Central memory CD8-positive, alpha-beta T cell (primary cell): ENCODE measurements at regions not wholly inside any gene's neighbourhood (a gene's known extent, or its start where the extent isn't known, plus 50 kb on each side); places are given as distances from the start of the nearest gene placed in this dataset.

ENCODE experiments used
- ATAC-seq: fragments of 150-1000 bp; cut with Tn5 transposase; replicated peaks from 2 replicates; pipeline ENCODE4 v1.10.0; 2022; ENCODE audit warnings: mild to moderate bottlenecking, moderate FRiP score, moderate number of reproducible peaks; ENCODE audit not compliant: poor library complexity, severe bottlenecking; ENCODE audit errors: extremely low read depth
- DNase-seq, 2 donors: peaks; one replicate each; pipeline ENCODE4 v3.0.0; 2021; ENCODE audit warnings: low spot score in 2 of 2
- H3K27ac Mint-ChIP-seq: one replicate; pipeline ENCODE4 v1.8.0; 2022; ENCODE audit warnings: low read depth, mild to moderate bottlenecking, moderate library complexity, mixed read lengths
- H3K27me3 Mint-ChIP-seq: one replicate; pipeline ENCODE4 v1.8.0; 2022; ENCODE audit warnings: mixed read lengths
- H3K36me3 Mint-ChIP-seq: one replicate; pipeline ENCODE4 v1.8.0; 2022; ENCODE audit warnings: mild to moderate bottlenecking, moderate library complexity, mixed read lengths; ENCODE audit not compliant: insufficient read depth
- H3K4me1 Mint-ChIP-seq: one replicate; pipeline ENCODE4 v1.8.0; 2022; ENCODE audit warnings: mixed read lengths
- H3K4me3 Mint-ChIP-seq: one replicate; pipeline ENCODE4 v1.8.0; 2022; ENCODE audit warnings: mild to moderate bottlenecking, moderate library complexity, mixed read lengths
- H3K9me3 Mint-ChIP-seq: one replicate; pipeline ENCODE4 v1.8.0; 2022; ENCODE audit warnings: mixed read lengths

DNA sequence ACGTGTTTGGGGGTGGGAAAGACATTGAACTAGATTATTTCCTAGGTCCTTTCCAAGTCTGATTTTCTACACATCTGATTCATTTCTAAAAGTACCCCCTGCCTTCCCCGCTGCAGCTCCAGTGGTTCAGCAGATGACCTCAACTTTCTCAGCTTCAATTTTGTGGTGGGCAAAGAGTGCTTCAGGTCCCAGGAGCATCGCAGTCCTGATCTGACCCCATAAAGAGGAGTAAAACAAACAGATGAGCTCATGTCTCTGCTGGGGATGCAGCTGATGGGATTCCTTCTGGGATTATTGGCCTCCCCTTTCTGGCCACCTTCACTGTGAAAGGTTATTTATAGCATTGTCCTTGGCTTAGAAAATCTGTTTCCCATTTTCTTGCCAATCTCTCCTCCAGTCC is 337.0 kb upstream of the PLXNA2 start:
- H3K27me3 Mint-ChIP-seq, result no peaks in the 10 kb centered on the region
- no peaks in the 10 kb centered on the region for H3K4me1 Mint-ChIP-seq
- H3K36me3 Mint-ChIP-seq, result no peaks in the 10 kb centered on the region
- no peak for ATAC-seq
- H3K9me3 Mint-ChIP-seq, result no peaks in the 10 kb centered on the region
- no peak overlapping the region for H3K4me3 Mint-ChIP-seq
- no peak for DNase-seq
- no peak overlapping the region for H3K27ac Mint-ChIP-seq

DNA sequence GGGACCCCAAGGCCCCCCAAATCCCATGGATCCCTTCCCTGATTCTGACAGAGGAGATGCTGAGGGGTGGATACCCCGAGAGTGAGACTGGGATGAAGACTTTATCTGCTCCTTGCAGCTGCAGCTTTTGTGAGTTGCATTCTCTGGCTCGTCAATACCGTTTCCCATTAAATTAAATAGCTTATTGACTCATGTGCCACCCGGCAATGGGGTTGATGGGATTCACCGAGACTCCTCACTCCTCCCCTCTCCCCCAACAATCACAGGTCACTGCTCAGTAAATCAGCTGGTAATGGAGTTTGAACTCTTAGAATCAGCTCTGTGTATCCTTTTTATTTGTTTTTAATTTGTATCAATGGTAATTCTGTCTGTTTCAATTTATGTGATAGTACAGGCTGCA is 337.5 kb upstream of the PLXNA2 start:
- ATAC-seq (no peak), DNase-seq (no peak)
- no peaks in the 10 kb centered on the region for H3K9me3 Mint-ChIP-seq
- H3K4me3 Mint-ChIP-seq, result no peak overlapping the region
- H3K4me1 Mint-ChIP-seq, result no peaks in the 10 kb centered on the region
- no peaks in the 10 kb centered on the region for H3K27me3 Mint-ChIP-seq
- no peaks in the 10 kb centered on the region for H3K36me3 Mint-ChIP-seq
- H3K27ac Mint-ChIP-seq, result no peak overlapping the region

DNA sequence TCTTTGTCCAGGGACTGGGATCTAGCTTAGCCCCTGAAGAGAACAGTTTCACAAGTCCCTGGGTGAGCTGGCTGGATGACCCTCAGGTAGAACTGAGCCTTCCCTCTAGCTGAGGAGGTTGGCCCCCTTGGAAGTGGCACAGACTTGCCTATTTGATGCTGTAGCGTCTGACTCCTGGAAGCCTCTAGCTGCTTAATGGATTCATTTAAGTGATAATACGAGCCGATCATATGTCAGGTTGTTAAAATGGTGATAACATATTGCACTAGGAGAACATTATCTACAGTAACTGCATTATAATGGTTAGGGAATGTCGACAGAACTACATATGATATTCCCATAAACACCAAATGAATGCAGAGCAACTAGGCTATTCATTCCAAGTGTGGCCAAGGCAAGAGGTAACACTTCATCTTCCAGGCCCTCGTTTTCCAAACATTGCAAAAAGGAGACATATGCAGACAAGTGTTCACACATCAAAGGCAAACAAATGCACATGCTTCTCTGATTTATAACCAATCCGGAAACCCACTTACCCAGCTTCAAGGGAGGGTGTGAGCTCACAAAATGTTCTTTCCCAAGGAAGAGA is 340.1 kb upstream of the PLXNA2 start:
- Mint-ChIP-seq H3K27ac (no peak overlapping the region), H3K4me3 (no peak overlapping the region), H3K27me3 (no peaks in the 10 kb centered on the region), H3K36me3 (no peaks in the 10 kb centered on the region), H3K4me1 (no peaks in the 10 kb centered on the region), H3K9me3 (no peaks in the 10 kb centered on the region)
- ATAC-seq, result no peak
- no peak for DNase-seq

DNA sequence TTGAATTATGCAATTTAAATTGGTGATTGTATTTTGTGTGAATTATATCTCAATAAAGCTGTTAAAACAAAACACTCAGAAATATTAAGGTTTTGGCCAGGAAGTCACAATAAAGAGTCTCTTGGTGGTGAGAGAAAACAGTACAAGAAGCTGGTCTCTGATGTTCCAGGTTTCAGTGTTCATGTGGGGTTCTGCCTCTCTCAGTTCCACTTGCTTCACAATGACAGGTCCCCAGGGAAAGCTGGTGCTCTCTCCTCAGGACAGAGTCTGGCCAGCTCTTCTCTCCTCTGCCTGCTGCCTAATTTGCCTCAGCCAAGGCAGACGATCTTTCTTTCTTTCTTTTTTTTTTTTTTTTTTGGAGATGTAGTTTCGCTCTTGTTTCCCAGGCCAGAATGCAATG is 342.9 kb upstream of the PLXNA2 start:
- no peak overlapping the region for H3K27ac Mint-ChIP-seq
- no peaks in the 10 kb centered on the region for H3K36me3 Mint-ChIP-seq
- no peaks in the 10 kb centered on the region for H3K9me3 Mint-ChIP-seq
- no peak for ATAC-seq
- DNase-seq, result no peak
- peaks cover 9% of the 10 kb centered on the region for H3K27me3 Mint-ChIP-seq
- no peaks in the 10 kb centered on the region for H3K4me1 Mint-ChIP-seq
- H3K4me3 Mint-ChIP-seq, result no peak overlapping the region

GRCh38 chr1:208593306-208594006 is 349.3 kb upstream of the PLXNA2 start:
- Mint-ChIP-seq H3K4me3 (no peak overlapping the region), H3K27me3 (peaks cover 9% of the 10 kb centered on the region), H3K36me3 (no peaks in the 10 kb centered on the region), H3K27ac (no peak overlapping the region), H3K9me3 (no peaks in the 10 kb centered on the region), H3K4me1 (no peaks in the 10 kb centered on the region)
- DNase-seq (no peak), ATAC-seq (no peak)

GRCh38 chr1:208595236-208595635 is 351.1 kb upstream of the PLXNA2 start:
- H3K27me3 Mint-ChIP-seq, result peaks cover 9% of the 10 kb centered on the region
- H3K36me3 Mint-ChIP-seq, result no peaks in the 10 kb centered on the region
- H3K9me3 Mint-ChIP-seq, result no peaks in the 10 kb centered on the region
- no peak overlapping the region for H3K4me3 Mint-ChIP-seq
- H3K27ac Mint-ChIP-seq, result no peak overlapping the region
- ATAC-seq, result no peak
- H3K4me1 Mint-ChIP-seq, result no peaks in the 10 kb centered on the region
- no peak for DNase-seq

- Mint-ChIP-seq H3K27me3 (peaks cover 9% of the 10 kb centered on the region), H3K27ac (no peak overlapping the region), H3K4me3 (no peak overlapping the region), H3K36me3 (no peaks in the 10 kb centered on the region), H3K4me1 (no peaks in the 10 kb centered on the region), H3K9me3 (no peaks in the 10 kb centered on the region)
- DNase-seq (no peak), ATAC-seq (no peak)
Measured at GRCh38 chr1:208595745-208596144, 351.6 kb upstream of the PLXNA2 start.

DNA sequence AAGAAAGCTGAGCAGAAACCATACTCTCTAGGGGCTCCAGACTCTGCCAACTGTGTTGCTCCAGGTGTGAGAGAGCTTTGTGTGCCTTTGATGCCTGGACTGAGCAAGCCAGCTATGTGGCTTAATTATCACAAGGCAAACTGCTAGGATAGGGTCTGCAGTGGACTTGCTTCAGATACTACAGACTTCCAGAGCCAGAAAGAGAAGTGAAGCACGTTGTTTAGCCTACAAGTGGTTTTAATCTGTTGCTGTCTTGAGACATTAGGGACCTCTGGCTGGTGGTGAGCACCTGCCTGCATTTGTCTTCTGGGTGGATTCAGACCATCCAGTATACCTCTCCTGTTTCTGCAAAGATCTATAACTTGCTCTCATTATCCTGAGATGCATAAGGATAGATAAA is 353.4 kb upstream of the PLXNA2 start:
- no peaks in the 10 kb centered on the region for H3K27me3 Mint-ChIP-seq
- H3K27ac Mint-ChIP-seq, result no peak overlapping the region
- no peaks in the 10 kb centered on the region for H3K9me3 Mint-ChIP-seq
- no peaks in the 10 kb centered on the region for H3K36me3 Mint-ChIP-seq
- no peaks in the 10 kb centered on the region for H3K4me1 Mint-ChIP-seq
- DNase-seq, result no peak
- ATAC-seq, result no peak
- H3K4me3 Mint-ChIP-seq, result no peak overlapping the region

DNA sequence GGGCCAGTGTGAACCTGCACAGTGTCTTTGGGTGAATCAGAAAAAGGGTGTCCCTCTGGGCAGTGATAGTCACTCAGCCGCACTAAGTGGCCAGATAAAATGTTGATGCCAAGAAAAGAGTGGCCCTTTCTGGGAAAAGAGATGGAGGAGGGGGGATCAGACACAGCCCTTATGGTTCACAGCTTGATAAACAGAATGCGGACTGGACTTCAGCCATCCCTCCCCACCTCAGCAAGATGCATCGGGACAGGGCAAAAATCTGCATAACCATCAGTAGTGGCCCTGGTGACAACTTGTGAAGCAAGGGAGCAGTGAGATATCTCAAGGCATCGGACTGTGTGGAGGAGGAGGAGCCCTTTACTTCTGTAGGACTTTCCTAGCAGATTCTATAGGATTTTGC is 353.8 kb upstream of the PLXNA2 start:
- Mint-ChIP-seq H3K27me3 (no peaks in the 10 kb centered on the region), H3K4me3 (no peak overlapping the region), H3K4me1 (no peaks in the 10 kb centered on the region), H3K9me3 (no peaks in the 10 kb centered on the region), H3K36me3 (no peaks in the 10 kb centered on the region), H3K27ac (no peak overlapping the region)
- ATAC-seq, result no peak
- no peak for DNase-seq

DNA sequence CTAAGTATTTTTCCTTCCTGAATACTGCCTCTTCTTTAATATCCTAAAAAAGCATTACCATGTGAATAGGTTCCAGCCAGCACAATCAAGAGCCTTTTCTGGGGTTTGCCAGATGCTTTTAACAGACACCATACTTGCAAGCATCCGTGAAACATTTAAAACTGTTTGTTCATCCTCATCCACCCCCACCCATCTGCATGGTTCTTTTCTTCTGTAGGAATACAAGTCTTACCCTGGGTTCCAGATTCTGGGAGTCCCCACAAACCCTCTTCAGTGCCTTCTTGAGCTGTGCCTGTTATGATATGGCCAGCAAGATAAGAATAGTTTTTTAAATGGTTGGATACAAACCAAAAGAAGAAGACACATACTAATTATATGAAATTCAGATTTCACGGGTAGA is 354.9 kb upstream of the PLXNA2 start:
- no peaks in the 10 kb centered on the region for H3K9me3 Mint-ChIP-seq
- no peaks in the 10 kb centered on the region for H3K27me3 Mint-ChIP-seq
- H3K4me1 Mint-ChIP-seq, result no peaks in the 10 kb centered on the region
- DNase-seq (no peak), ATAC-seq (no peak)
- no peak overlapping the region for H3K27ac Mint-ChIP-seq
- peaks cover under 1% of the 10 kb centered on the region for H3K36me3 Mint-ChIP-seq
- no peak overlapping the region for H3K4me3 Mint-ChIP-seq

DNA sequence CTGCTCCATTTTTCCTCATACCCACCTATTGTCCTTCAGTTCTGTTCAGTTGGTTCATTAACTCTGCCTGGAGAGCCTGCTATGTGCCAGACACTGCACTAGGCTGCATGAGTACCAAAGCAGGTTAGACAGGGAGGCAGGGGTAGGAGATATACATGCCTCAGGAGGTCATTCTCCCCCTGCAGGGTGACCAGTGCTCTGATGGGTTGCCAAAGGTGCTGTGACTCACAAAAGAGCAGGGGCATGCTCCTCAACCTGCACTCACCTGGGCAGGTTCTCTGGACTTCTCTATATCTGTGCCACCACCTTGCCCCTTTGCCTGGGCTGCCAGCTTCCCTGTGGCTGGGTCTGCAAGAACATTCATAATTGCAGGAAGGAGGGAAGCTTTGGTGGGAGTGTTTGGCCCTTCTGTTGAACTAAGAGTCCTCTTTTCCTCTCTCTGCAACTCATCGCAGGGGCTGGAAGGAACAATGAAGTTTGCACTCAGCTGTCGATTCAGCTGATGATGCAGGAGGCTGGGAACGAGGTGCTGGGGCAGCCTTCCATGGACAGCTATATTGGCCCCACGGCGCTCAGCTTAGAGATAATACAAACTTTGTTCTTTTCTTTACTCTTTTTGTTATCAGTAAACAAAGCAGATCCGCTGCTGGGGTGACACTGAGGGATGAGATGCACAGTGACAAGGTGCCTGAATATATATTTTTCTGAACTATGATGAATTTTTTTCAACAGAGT is 356.4 kb upstream of the PLXNA2 start:
- no peak for DNase-seq
- Mint-ChIP-seq H3K36me3 (peaks cover 2% of the 10 kb centered on the region), H3K9me3 (no peaks in the 10 kb centered on the region), H3K4me3 (no peak overlapping the region), H3K27me3 (no peaks in the 10 kb centered on the region), H3K4me1 (peaks cover 5% of the 10 kb centered on the region), H3K27ac (no peak overlapping the region)
- no peak for ATAC-seq

DNA sequence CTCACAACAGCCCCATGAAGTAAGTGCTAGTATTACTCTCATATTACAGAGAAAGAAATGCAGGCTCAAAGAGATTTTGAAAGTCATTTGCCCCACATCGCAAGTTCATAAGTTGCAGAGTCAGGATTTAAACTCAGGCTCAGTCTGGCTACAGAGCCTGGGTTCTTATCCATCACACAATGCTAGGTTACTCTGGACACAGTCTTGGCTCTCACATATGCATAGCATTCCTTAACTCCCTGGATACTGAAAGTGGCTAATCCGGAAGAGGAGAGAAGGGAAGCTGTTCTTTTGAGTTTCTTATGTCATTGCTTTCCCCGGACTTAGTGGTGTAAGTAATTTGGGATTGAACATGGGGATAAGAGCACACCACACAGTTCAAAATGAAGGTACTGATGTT is 357.4 kb upstream of the PLXNA2 start:
- Mint-ChIP-seq H3K27me3 (no peaks in the 10 kb centered on the region), H3K27ac (no peak overlapping the region), H3K4me3 (no peak overlapping the region), H3K9me3 (no peaks in the 10 kb centered on the region), H3K4me1 (peaks cover 5% of the 10 kb centered on the region), H3K36me3 (peaks cover 2% of the 10 kb centered on the region)
- no peak for ATAC-seq
- DNase-seq, result no peak

DNA sequence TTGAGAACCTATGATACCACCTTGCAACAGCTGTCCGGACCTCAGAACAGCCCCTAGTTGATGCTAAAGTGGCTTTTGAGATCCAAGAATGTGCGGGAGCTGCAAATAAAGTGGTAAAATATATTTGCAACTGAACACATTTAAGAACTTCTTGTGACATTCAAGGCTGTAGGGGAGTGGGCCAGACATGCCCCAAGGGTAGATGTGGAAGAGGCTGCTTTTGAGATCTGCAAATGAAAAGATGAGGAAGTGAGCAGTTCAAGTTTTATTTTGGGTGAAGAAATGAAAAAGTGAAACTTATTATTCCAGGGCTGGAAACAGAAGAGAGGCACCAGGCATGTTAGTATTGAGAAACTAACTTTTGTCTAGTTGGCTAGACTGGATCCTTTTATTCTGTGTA is 359.5 kb upstream of the PLXNA2 start:
- Mint-ChIP-seq H3K27me3 (no peaks in the 10 kb centered on the region), H3K9me3 (no peaks in the 10 kb centered on the region), H3K4me1 (peaks cover 5% of the 10 kb centered on the region), H3K4me3 (no peak overlapping the region), H3K27ac (no peak overlapping the region), H3K36me3 (peaks cover 2% of the 10 kb centered on the region)
- no peak for ATAC-seq
- no peak for DNase-seq
